ENCODE measurements at regions not wholly inside any gene's neighbourhood (a gene's known extent, or its start where the extent isn't known, plus 50 kb on each side); places are given as distances from the start of the nearest gene placed in this dataset.
A peak's percentile ranks its signal among the peaks of the same experiment; 100 is the strongest.

DNA sequence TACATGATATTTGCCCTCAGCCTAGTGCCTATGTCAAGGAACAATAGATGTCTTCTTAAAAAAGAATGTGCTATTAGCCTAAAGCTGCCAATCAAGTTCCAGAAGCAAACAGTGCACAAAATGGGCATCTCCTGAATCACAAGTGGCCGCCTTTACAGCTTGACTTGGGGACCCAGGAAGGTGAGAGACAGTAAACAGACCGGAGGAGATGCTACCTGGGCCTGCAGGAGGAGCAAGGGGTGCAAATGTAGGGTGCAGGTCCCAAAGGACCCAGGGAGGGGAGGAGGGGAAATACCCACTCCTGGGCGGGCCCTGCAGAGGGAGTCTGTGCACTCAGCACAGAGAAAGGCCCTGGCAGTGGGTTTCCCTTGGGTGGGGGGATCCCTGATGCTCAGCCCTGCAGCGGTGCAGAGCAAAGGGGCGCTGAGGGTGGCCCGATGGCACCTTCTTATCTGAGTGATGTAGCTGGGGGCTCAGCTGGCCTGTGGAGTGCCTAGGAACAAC, 147.7 kb downstream of the WDR11 start:
- TF ChIP-seq, protein P1, sequence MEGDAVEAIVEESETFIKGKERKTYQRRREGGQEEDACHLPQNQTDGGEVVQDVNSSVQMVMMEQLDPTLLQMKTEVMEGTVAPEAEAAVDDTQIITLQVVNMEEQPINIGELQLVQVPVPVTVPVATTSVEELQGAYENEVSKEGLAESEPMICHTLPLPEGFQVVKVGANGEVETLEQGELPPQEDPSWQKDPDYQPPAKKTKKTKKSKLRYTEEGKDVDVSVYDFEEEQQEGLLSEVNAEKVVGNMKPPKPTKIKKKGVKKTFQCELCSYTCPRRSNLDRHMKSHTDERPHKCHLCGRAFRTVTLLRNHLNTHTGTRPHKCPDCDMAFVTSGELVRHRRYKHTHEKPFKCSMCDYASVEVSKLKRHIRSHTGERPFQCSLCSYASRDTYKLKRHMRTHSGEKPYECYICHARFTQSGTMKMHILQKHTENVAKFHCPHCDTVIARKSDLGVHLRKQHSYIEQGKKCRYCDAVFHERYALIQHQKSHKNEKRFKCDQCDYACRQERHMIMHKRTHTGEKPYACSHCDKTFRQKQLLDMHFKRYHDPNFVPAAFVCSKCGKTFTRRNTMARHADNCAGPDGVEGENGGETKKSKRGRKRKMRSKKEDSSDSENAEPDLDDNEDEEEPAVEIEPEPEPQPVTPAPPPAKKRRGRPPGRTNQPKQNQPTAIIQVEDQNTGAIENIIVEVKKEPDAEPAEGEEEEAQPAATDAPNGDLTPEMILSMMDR (IDR thresholded peaks at IDR 0.05; ENCODE audit: low read depth, low read length) = no peak
- TF ChIP-seq MYC (IDR thresholded peaks at IDR 0.05; ENCODE audit: low read depth, low read length) (no peak), POLR2A (IDR thresholded peaks at IDR 0.05; ENCODE audit: extremely low read depth, insufficient read length) (no peak)
- TF ChIP-seq, protein P2, sequence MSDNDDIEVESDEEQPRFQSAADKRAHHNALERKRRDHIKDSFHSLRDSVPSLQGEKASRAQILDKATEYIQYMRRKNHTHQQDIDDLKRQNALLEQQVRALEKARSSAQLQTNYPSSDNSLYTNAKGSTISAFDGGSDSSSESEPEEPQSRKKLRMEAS (IDR thresholded peaks at IDR 0.05; ENCODE audit: low read depth, low read length) = no peak
- H3K4me3 ChIP-seq (ENCODE audit: low read depth, low read length) = no peak overlapping the region
- DNase-seq (ENCODE audit: low read depth) = no peak

DNA sequence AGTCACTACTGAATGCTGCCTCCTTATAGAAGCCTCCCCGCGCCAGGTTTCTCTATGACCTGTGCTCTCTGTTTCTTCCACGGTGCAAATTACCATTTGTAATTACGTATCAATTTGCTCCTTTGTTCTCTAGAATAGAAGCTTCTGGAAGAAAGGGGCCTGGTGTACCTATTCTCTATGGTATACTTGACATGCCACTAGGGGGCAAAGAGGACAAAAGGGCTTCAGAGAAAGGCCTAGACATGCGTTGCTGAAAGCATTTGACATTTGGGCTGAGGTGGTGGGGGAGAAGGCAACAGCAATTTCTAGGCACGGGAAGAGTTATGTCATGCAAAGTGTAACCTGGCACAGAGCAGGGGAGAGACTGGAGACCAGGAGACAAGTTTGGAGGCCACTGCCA, 148.7 kb downstream of the WDR11 start:
- TF ChIP-seq, protein P1 (IDR thresholded peaks at IDR 0.05; ENCODE audit: low read depth, low read length) = peak; percentile 8
- no peak for TF ChIP-seq MYC (IDR thresholded peaks at IDR 0.05; ENCODE audit: low read depth, low read length)
- TF ChIP-seq, protein P2 (IDR thresholded peaks at IDR 0.05; ENCODE audit: low read depth, low read length) = no peak

DNA sequence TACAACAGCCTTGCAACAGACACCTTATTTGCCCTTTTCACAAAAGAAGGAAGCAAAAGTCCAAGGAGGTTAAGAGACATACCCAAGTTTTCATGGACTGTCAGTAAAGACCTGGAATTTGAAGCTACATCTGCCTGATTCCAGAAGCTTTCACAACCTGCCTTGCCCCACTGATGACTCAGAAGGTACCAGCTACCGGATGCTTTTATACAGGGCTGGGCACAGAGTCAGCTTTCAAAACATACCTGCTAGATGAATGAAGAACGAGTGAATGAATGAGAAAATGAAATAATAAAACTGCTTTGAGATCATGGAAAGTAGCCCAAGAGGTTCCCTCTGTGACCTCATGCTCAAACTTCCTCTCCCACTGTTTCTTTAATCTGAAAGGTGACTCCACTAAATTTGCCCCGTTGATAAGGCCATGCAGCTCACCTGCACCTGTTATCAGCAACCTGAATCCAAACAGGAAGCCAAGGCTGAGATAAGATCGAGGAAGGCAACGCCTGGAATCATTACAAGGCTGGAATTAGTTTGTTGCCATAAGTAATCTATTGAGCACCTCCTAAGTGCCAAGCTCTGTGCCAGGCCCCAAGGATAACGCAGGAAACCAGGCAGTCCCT, 151.5 kb downstream of the WDR11 start:
- DNase-seq (ENCODE audit: low read depth) = no peak
- TF ChIP-seq, protein P2 (IDR thresholded peaks at IDR 0.05; ENCODE audit: low read depth, low read length) = no peak
- TF ChIP-seq, protein P1 (IDR thresholded peaks at IDR 0.05; ENCODE audit: low read depth, low read length) = no peak
- TF ChIP-seq POLR2A (IDR thresholded peaks at IDR 0.05; ENCODE audit: extremely low read depth, insufficient read length) (no peak), MYC (IDR thresholded peaks at IDR 0.05; ENCODE audit: low read depth, low read length) (no peak)
- no peak overlapping the region for H3K4me3 ChIP-seq (ENCODE audit: low read depth, low read length)

More for the DNA sequence above, 148.7 kb downstream of the WDR11 start:
- DNase-seq (ENCODE audit: low read depth) = no peak
- H3K4me3 ChIP-seq (ENCODE audit: low read depth, low read length) = no peak overlapping the region

DNA sequence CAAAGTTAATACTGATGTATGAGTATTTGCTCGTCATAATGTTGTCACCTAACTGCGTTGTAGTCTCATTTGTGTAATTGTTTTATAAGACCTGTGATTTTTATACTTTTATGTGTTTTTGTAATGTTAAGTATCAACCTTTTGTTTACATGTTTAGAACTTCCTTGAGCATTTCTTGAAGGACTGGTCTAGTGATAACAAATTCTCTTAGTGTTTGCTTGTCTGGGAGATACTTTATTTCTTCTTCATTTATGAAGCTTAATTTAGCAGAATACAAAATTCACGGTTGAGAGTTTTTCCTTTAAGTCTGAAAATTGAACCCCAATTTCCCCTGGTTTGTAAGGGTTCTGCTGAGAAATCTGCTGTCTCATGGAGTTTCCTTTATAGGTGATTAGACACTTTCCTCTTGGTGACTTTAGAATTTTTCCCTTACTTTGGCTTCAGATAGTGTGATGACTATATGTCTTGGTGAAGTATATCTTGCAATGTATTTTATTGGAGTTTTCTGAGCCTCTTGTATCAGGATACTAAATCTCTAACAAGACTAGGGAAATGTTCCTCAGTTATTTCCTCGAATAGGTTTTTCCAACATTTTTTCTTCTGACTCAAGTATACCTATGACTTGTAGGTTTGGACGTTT, 154.9 kb downstream of the WDR11 start:
- H3K4me3 ChIP-seq (ENCODE audit: low read depth, low read length) = no peak overlapping the region
- TF ChIP-seq, protein P2 (IDR thresholded peaks at IDR 0.05; ENCODE audit: low read depth, low read length) = no peak
- TF ChIP-seq, protein P1 (IDR thresholded peaks at IDR 0.05; ENCODE audit: low read depth, low read length) = no peak
- TF ChIP-seq MYC (IDR thresholded peaks at IDR 0.05; ENCODE audit: low read depth, low read length) (no peak), POLR2A (IDR thresholded peaks at IDR 0.05; ENCODE audit: extremely low read depth, insufficient read length) (no peak)
- no peak for DNase-seq (ENCODE audit: low read depth)

DNA sequence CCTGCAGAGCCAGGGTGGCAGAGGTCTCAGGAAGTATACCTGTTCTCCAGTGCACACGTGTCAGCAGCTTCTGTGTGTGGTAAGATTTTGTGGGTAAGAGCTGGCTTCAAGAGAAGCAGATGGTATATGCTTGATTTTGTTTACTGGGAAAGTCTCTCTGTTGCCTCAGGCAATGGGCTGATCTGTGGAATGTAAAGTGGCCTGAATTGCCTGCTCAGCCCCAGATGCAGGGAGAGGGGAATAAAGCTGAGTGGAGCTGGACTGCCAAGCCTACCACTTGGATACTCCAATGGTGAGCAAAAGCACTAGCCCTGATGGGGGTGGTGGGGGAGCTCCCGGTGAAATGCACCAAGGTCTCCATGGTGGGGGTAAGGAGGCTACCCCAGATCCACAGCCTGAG, 156.1 kb downstream of the WDR11 start:
- TF ChIP-seq POLR2A (IDR thresholded peaks at IDR 0.05; ENCODE audit: extremely low read depth, insufficient read length) = no peak
- TF ChIP-seq, protein P2 (IDR thresholded peaks at IDR 0.05; ENCODE audit: low read depth, low read length) = no peak
- H3K4me3 ChIP-seq (ENCODE audit: low read depth, low read length) = no peak overlapping the region
- no peak for DNase-seq (ENCODE audit: low read depth)

DNA sequence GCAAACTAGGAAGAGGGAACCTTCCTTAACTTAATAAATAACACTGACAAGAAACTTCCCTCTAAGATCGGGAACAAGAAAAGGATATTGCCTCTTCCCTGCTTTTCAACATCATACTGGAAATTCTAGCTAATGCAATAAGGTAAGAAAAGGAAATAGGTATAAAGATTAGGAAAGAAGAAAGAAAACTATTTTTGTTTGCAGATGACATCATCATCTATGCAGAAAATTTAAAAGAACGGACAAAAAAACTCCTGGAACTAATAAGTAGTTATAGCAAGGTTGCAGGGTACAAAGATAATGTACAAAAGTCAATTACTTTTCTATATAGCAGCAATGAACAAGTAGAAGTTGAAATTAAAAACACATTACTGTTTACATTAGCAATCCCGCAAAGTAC, 164.8 kb downstream of the WDR11 start:
- no peak overlapping the region for H3K4me3 ChIP-seq (ENCODE audit: low read depth, low read length)
- TF ChIP-seq MYC (IDR thresholded peaks at IDR 0.05; ENCODE audit: low read depth, low read length) (no peak), POLR2A (IDR thresholded peaks at IDR 0.05; ENCODE audit: extremely low read depth, insufficient read length) (no peak)
- TF ChIP-seq, protein P1 (IDR thresholded peaks at IDR 0.05; ENCODE audit: low read depth, low read length) = no peak
- TF ChIP-seq, protein P2 (IDR thresholded peaks at IDR 0.05; ENCODE audit: low read depth, low read length) = no peak
- DNase-seq (ENCODE audit: low read depth) = no peak
